Peyer's patch (tissue), 4 donors: ENCODE measurements at regions not wholly inside any gene's neighbourhood (a gene's known extent, or its start where the extent isn't known, plus 50 kb on each side); places are given as distances from the start of the nearest gene placed in this dataset.

Source experiments
- CTCF ChIP-seq, 6 experiments: fragments of 450-650 bp in 4 of 6; fragments of 200-600 bp in 2 of 6; sonication (generic) in 1 of 6; IDR thresholded peaks; one replicate each; pipeline ENCODE4 v1.5.1; 2017 to 2019; ENCODE audit warnings: antibody characterized with exemption in 6 of 6, mild to moderate bottlenecking in 3 of 6, moderate library complexity in 1 of 6
- POLR2A ChIP-seq, 2 donors: fragments of 450-650 bp; IDR thresholded peaks; one replicate each; pipeline ENCODE4 v1.5.1; 2017; ENCODE audit warnings: antibody characterized with exemption in 2 of 2, mild to moderate bottlenecking in 2 of 2, moderate library complexity in 2 of 2

- TF ChIP-seq CTCF (IDR thresholded peaks at IDR 0.05) (no peak), POLR2A (IDR thresholded peaks at IDR 0.05) (no peak)
Measured at GRCh38 chr3:24713516-24713915, 218.9 kb upstream of the THRB start.
